ENCODE measurements at regions not wholly inside any gene's neighbourhood (a gene's known extent, or its start where the extent isn't known, plus 50 kb on each side); places are given as distances from the start of the nearest gene placed in this dataset.
A peak's percentile ranks its signal among the peaks of the same experiment; 100 is the strongest.

DNA sequence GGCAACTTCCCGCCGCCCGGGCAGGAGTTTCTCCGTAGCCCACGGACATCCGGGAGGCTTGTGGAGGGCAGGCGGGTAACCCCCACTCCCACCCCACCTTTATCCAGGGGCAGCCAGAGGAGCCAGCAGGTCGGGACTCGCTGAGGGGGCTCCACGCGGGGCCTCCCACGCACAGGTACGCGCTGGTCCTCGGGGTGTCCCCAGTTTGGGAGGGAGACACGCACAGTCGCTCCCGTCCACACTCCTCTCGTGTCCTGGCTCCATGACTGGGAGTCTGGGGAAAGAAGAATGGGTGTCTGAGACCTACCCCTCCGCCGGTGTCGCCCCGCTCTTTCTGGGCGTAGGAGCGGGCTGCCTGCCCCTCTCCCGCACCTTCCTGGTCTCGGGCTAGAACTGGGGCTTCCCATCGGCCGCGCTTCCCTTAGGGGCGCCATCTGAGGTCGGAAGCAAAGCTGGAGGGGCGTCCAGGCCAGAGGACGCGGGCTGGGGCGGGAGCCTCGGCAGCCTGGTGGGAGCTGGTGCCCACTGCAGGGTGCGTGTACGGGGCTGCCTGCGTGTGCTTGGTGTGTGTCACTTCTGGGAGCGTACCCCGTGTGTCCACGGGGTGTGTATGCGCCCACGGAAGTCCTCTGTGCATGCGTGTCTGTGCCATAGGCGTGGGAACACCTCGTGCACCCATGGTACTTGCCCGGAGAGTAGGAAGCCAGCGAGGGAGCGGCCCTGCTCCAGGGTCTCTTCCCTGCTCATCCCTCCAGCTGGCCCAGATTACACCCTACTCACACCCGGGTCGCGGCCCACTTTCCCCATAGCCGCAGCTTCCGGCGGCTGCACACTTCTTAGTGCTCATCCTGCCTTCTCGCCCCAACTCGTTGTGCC lies 73.0 kb upstream of the LEP start:
- DNase-seq (ENCODE audit: low spot score) = no peak

DNA sequence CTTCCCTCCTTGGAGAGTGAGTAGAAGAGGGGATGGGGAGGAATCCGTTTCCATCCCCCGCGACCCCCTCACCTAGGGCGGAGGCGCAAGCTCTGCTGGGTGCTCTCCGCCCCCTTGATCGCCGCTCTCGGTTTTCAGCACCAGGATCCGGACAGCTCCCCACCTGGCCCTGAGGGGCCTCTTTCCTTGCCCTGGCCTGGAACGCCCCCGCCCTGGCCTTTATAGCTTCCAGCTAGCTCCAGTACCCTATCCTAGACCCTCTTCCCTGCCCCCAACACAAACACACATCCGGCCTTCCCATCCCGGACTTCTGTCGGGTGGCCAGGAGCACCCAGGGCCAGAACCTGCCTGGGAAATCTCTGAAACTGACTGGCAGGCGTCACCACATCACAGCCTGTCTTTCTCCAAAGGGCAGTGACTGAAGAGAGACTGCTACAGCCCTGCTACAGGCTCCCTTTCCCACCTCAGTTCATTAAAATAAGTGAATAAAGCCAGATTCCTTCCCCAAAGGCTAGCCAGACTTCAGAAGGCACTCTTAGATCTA lies 72.3 kb upstream of the LEP start:
- no peak for DNase-seq (ENCODE audit: low spot score)

GRCh38 chr7:128170461-128170860 lies 70.6 kb upstream of the LEP start:
- no peak for DNase-seq (ENCODE audit: low spot score)

GRCh38 chr7:128171342-128171918 lies 69.6 kb upstream of the LEP start:
- DNase-seq (ENCODE audit: low spot score) = no peak

DNA sequence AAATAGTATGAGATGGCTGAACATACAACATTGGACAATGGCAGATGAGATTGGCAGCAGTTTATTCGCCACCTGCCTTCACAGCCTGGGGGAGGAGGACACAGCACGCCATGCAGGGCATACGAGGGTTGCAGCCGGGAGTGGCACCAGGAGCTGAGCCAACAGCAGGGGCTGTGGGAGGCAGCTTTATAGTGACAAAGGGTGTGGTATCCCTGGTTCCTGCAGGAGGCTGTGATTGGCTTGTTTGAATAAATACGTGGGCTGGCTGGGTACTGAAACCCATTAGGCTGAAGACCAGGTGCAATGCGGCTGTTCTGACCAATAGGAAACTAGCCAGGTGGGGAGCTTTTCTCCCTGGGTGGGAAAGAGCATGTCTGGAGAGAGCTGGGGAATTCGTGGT lies 68.9 kb upstream of the LEP start:
- no peak for DNase-seq (ENCODE audit: low spot score)

- DNase-seq (ENCODE audit: low spot score) = no peak
These were observed 68.1 kb upstream of the LEP start for GRCh38 chr7:128172963-128173362.

DNA sequence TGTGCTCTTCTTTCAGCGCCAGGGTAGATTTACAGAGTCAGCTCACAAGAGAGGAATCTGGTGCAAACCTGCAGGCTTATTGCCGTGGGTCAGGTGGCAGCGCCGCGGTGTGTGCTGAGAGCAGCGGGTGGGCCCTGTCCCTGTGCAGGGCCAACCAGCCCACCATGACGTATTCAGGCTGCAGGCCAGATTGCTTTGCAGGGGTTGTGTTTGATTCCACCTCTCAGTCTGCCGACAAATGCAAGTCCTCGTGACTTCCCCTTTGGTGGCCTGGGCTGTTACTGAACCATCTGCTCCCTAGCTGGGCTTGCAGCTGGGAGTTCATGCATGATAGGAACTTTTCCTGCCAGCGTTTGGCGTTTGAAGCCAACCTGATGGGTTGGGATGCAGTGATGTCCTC lies 66.7 kb upstream of the LEP start:
- DNase-seq (ENCODE audit: low spot score) = no peak

GRCh38 chr7:128176696-128177095 lies 64.4 kb upstream of the LEP start:
- DNase-seq (ENCODE audit: low spot score) = peak; percentile 28

GRCh38 chr7:128177768-128178550 lies 63.1 kb upstream of the LEP start:
- DNase-seq (ENCODE audit: low spot score) = no peak

GRCh38 chr7:128178611-128179010 lies 62.5 kb upstream of the LEP start:
- no peak for DNase-seq (ENCODE audit: low spot score)

- no peak for DNase-seq (ENCODE audit: low spot score)
These were observed 52.5 kb upstream of the LEP start for GRCh38 chr7:128188396-128189230.

DNA sequence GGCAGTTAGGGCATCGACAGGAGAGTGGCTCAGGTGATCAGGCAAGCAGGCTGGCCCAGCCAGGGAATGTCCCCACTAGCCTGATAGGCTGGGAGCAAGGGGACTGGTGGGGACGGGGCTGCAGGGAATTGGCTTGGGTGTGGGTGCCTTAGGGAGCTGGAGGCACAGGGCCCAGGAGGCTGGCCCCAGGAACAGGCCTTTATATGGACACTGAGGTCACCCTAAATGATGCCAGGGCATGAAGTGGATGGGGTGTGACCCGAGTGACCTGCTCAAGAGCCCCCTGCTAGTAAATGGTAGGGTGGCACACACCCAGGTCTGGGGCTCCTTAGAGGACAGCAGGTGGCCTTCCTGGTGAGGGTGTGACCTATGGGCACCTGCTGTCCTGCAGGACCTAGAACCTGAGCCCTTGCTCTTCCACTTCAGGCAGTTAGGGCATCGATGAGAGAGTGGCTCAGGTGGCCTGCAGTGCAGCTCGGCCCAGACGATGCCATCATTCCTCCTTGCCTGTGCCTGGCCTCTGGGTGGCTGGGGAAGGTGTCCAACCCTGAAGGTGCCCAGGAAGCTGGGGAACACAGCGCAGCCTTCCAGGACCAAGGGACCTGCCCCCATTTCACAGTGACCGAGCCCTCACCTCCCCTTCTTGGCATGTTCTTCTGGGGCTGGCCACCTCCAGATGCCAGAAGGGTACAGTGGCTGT lies 51.7 kb upstream of the LEP start:
- no peak for DNase-seq (ENCODE audit: low spot score)

GRCh38 chr7:128190051-128190647 lies 50.9 kb upstream of the LEP start:
- no peak for DNase-seq (ENCODE audit: low spot score)

DNA sequence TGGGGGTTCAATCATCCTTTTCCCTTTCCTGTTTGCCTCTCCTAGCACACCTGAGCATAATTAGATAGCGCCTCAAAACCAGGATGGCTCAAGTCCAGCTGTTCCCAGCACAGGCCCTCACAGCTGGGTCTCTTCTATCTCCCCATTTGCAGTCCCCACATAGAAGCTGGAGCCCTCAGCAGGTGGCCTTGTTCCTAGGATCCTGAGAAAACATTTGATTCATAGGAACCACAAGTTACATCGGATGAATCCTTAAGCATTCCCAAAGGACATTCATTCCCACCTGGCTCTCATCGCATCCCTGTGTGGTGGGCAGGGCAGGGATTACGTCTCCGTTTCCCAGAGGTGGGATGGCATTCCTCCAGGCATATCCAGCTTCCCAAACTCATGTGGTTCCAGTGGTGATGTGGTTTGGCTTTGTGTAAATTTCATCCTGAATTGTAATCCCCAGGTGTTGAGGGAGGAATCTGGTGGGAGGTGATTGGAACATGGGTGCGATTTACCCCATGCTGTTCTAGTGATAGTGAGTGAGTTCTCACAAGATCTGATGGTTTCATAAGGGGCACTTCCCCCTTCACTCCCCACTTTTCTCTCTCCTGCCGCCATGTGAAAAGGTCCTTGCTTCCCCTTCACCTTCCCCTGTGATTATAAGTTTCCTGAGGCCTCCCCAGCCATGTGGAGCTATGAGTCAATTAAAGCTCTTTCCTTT lies 49.8 kb upstream of the LEP start:
- DNase-seq (ENCODE audit: low spot score) = no peak
